HG03103 (cell line): ENCODE measurements at regions not wholly inside any gene's neighbourhood (a gene's known extent, or its start where the extent isn't known, plus 50 kb on each side); places are given as distances from the start of the nearest gene placed in this dataset.

Source experiments
- ATAC-seq: cut with Tn5 transposase; IDR thresholded peaks from one replicate; pipeline ENCODE4 v1.9.1; 2021; ENCODE audit warnings: low read depth; ENCODE audit not compliant: unreplicated experiment

DNA sequence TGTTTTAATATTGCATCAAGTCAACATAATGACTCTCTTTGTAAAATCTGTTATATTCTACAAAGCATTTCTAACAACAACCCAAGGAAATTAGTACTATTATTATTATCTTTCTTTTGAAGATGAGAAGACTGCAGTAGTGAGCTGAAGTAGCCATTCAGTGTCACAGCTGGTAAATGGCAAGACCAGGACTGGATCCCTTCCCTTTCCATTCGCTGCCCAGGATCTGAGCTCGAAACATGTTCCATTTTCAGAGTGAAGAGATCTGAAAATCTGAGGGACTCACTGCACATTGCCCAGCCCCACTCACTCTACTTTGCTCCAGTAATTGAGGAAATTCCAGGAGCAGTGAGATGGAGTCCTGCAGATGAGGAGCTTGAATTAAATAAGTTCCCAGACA, 240.0 kb upstream of the BLID start:
- ATAC-seq: no peak

DNA sequence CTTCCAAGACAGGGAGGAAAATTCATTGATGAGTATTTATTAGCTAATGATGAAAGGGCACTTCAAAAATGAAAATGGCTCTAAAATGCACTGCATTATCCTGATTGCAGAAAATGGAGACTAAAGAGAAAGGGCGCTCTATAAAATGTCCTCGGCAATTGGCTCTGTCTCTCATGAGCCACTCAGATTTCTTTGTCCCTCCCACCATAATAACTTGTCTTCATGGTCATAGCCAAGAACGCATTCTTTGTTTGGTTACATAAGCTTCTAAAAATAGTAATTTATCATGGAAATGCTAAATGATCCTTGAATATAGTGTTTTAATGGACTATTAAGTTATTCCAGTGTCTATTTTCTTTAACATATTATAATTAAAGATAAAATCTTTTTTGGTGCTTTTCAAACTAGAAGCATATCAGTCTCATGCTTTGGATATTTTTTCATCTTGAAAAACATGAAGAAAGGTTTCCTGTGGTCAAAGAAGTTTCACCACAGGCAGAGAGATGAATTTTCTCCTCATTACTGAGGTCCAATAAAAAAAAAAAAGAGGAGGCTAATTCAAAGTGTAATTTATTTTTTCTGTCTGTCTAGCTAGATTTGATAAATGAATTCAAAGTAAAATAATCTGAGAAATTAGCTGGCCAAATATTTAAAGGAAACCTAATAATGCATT, 238.1 kb upstream of the BLID start:
- ATAC-seq: no peak

DNA sequence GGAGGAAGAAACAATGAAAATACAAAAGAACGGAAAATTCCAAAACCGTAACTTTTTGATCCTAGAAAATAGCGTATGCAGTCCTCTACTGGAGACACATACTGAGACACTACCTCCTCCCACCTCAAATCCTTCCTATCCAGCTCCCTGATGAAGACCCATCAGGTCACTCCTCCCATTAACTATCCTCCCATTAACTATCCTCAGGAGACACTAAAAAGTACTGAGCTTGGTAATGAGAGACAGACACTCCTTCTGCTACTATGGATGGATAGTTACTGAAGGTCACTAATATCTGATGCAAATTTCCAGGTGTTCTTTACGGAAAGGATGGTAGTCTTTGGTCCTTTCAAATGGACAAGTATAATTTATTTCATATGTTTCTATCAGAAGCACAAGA, 237.5 kb upstream of the BLID start:
- ATAC-seq: no peak

GRCh38 chr11:122348659-122349409, 232.8 kb upstream of the BLID start:
- no peak for ATAC-seq

- ATAC-seq: no peak
These were observed 230.0 kb upstream of the BLID start for GRCh38 chr11:122346006-122346405.

GRCh38 chr11:122345586-122345985, 229.6 kb upstream of the BLID start:
- no peak for ATAC-seq

DNA sequence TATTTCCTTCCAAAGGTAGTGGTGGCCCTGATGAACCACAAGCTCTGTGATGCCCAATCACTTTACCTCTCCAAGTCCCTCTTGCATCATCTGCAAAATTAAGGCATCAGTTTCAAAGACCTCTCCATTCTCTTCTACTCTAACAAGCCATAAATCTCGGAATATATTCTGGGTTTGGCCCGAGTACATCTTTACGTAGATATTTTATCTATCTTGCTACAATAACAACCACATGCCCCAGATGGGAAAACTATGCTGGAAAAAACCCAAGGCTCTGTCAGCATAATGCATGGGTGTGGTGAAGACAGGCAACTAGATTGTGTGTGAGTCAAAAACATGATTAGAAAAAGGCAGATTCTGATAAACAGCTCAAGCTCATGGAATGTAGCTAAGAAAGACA, 228.2 kb upstream of the BLID start:
- no peak for ATAC-seq

DNA sequence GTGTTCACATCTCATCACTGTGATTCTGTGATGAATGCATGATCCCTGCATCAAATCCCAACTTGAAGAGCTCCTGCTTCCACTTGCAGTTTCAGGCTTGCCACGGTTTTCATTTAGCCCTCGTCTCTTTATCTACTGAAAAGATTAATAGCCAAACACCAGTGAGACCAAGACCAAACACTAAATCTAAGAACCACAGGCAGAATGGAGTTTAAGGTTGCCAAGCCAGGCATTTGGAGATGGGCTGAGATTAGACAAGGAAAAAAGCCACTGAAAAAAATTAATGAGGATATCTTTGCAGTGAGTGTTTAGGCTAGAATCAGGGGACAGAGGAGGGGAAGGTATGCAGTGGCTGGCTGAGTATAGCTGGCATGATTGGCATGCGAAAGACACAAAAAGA, 227.2 kb upstream of the BLID start:
- no peak for ATAC-seq

GRCh38 chr11:122342089-122342744, 226.2 kb upstream of the BLID start:
- no peak for ATAC-seq

DNA sequence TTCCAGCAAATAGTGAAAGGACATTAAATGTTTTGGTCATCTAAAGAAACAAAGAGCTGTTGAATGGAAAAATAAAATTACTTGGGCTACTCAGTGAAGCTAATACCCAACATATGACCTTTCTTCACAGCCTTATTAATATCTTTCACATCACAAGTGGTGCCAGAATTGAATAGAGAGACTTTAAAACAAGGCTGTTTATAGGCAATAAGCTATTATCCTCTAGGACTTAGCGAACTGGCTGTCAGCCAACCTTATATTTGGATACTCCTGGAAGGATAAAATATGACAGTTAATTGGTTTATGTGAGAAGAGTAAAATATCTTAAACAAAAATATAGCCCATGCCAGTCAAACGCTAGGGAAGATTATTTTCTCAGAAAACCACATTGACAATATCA, 225.5 kb upstream of the BLID start:
- ATAC-seq: no peak

GRCh38 chr11:122340607-122341290, 224.7 kb upstream of the BLID start:
- ATAC-seq: no peak

GRCh38 chr11:122339436-122340060, 223.5 kb upstream of the BLID start:
- ATAC-seq: no peak

- no peak for ATAC-seq
These were observed 221.7 kb upstream of the BLID start for GRCh38 chr11:122337704-122338103.

DNA sequence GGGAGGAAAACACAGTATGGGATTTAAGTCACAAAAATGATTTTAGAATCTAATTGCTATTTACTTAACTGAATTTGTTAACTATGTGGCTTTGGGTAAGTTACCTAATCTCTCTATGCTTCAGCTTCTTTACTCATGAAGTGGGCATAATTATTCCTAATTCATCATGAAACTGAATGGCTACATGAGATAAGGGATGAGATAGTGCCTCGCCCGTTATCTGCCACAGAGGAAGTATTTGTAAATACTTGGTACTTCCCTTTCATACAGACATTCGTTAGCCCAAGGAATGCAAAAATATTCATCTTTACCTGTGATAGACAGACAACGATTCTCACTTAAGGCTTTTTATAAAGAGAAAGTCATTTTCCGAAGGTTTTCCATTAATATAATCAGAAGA, 221.2 kb upstream of the BLID start:
- no peak for ATAC-seq

- ATAC-seq: no peak
These were observed 220.7 kb upstream of the BLID start for GRCh38 chr11:122336706-122337105.

GRCh38 chr11:122334546-122335339, 218.7 kb upstream of the BLID start:
- no peak for ATAC-seq

DNA sequence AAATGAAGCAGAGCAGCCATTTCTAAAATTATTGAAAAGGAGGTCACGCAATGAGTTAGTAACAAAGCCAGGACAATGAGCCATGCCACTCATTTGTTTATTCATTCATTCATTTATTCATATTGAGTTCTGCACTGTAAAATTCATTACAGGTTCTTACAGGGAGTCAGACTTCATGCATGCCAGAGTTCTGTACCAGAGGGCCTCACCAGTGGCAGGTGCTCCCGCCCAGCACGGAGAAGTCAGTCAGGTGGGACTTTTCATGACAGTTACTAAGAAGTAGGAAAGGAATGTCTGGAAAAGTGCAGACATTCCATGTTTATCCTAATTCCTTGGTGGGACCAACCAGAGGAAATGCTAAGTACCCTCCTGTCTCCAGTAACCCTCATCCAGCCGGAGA, 217.5 kb upstream of the BLID start:
- no peak for ATAC-seq

DNA sequence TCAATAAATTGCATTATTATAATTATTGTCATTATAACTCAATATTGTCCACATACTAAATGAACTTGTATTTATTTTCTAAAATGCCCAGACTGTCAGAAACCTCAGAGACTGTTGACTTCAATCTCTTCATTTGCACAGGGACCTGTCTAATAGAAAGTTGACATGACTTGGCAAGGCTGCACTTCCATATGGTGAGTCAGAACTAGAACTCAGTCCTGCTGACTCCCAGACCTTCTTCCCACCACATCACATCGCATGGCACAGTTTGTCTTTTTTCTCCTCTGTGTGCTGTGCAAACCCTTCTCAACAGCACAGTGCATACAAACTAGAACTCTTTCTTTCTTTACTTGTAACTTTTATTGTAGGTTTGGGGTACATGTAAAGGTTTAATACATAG, 215.1 kb upstream of the BLID start:
- ATAC-seq: no peak

- ATAC-seq: no peak
These were observed 214.4 kb upstream of the BLID start for GRCh38 chr11:122330279-122330965.
